OCI-M1 (cell line): ENCODE measurements at regions not wholly inside any gene's neighbourhood (a gene's known extent, or its start where the extent isn't known, plus 50 kb on each side); places are given as distances from the start of the nearest gene placed in this dataset.
"Not testable (repeated sequence)": the region's sequence is repeated elsewhere in the genome, so short reads cannot be mapped to it uniquely, and the experiment has no call there.

Experiments
- DNase-seq: peaks from one replicate; lab custom pipeline; 2025; lab: John Stamatoyannopoulos, UW

DNA sequence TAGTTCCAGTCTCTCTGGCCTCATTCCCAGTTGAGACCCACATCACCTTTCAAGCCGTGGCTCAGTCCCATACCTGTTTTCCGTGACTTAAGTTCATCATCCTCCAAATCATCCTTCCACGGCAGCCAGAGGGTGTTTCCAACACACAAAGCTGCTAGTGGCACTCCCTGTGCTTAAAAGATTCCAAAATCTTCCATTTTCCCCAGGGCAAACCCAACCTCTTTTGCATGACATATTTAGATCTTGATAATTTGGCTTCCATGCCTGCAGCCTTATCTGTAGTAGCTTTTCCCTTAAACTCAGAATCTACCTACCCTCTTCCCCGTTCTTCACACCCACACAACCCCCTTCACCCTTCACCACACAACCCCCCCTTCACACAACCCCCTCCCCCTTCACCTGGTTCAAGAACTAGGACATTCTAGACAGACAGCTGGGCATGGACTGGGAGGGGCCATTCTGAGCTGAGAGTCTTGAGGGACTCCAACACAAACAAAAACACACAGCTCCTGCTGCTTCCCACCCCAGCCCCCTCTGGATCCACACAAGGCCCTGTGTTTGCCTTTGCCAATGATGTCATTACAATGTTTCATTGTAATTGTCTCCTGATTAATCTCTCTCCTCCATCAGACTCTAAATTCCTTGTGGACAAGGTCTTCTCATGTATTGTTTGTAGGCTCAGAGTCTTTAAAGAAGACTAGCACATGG, 268.2 kb downstream of the SH3GL2 start:
- DNase-seq, result no peak

DNA sequence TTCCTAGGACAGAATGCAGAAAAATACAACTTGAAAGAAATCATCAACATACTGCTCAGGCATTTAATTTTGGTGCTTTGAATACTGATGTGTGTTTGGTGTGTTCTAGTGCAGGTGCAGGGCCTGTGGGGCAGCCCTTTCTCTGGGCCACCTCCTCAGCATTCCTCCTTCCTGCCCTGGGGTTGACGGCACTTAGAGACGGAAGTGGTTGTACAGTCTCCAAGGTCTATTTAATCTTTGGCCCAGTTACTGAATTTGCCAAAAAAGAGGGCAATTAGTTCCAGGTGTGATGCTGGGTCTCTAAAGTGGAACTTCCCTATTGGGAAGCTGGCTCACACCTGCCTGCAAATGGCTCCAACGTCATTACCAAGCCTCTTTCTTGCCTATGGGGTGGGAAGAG, 269.0 kb downstream of the SH3GL2 start:
- no peak for DNase-seq

DNA sequence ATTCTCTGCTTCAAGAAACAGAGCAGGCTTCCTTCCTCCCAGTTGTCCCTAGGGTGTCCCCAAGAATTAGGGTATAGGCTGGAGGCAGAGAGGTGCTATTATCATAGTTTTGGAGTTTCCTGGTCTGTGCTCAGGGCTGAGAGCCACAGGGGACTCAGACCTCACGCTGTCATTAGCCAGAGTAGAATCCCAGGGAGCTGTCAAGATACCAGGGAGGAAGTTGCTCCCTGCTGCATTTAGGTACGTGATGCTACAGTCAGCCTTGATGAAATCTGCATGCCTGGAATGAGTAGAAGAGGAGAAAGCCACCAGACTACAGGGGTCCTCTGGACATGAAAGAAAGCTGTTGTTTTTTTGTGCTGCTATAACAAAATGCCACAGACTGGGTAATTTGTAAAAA, 273.2 kb downstream of the SH3GL2 start:
- no peak for DNase-seq

DNA sequence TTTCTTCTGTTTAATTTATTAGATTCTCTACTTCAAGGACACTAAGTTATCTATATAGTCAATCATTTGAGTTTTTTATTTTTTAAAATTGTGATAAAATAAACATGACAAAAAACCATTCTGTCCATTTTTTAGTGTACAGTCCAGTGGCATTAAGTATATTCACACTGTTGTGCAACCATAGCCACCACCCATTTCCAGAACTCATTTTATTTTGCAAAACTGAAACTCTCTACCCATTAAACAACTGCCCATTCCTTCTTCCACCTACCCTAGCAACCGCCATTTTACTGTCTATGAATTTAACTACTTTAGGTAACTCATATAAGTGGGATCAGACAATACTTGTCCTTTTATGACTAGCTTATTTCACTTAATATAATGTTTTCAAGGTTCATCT, 275.6 kb downstream of the SH3GL2 start:
- DNase-seq, result no peak

DNA sequence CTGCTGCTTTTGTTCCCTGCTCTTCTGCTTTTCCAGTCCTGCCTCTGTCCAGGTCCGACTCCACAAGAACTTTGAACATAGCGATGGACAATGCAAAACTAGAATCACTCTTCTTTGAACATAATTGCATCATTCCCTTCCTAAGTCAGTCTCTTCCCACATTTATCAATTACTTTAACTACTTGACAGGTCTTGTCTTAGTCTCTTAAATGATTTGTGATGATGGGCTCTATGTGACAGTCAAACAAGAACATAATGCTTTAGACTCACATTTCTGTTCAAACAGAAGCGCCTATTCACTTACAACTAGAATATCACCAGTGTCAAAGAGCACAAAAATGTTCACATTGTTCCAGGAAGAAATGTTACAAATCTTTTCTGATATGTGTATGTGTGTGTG, 278.1 kb downstream of the SH3GL2 start:
- no peak for DNase-seq

DNA sequence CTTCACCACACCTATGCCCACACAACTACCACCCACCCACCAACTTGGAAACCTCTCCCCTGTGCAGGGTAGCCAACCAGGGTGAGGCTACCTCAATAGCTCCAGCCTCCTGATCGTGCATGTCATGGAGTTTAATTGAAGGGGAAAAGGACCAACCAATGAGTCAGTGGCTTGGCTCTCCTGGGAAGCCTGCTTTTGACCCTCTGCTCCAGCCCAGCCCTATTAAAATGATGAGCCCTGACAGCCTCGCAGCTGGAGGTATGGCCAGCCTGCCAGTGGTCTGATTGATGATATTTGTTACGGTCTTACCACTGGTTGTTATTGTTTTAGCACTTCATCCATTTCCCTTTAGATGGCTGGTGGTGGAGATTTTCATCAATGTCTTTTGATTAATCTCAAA, 280.4 kb downstream of the SH3GL2 start:
- DNase-seq, result no peak

DNA sequence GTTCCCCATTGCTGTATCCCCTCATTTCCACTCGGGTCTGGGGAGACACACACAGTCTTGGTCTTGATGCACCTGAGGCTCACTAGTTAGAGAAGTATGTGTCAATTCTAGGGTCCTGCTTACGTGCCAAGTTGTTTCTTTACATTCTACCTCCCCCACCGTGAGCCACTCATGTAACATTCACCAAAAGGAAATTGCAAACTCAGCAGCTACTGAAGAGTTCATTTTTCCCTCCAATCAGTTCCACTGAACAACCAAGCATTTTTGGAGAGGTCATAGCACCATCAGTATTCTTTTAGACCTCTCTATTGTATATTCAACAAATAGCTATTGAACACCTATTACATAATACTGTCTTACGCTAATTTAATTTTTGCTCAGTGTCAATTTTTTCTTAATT, 281.1 kb downstream of the SH3GL2 start:
- no peak for DNase-seq

DNA sequence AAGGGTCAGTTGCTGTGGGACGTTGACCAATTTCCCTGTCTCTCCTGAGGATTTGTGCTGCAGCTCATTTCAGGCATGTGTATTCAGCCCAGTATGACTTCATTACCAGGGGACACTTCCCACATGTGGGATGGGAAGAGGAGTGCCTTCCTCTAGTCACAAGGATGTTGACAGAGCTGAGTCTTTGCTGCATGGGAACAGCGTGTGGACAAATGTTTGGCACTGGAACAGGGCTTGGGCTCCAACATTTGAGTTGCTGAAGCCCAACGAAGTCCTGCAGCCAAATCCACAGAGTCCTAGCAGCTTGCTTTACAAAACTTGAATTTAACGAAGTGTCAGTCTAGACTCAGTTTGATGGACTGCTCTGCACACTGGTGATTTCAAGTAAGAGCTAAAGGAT, 283.2 kb downstream of the SH3GL2 start:
- no peak for DNase-seq

DNA sequence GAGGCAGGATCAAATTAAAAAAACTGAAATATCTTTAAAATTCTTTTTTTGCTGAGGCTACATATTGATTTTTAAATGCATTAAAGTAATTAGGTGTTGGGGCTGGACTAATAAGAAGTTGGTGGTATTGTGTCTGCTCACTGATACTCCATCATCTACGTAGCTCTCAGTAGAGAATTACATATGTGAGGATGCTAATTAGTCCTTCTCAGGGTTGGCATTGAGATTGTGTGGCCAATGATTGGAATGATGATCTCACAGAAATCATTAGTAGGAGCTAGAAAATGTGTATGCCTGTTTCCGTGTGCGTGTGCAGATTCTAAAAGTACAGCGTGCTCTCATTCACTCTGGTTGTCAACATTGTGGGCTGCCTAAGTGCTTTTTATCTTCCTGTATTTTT, 283.8 kb downstream of the SH3GL2 start:
- DNase-seq, result no peak

DNA sequence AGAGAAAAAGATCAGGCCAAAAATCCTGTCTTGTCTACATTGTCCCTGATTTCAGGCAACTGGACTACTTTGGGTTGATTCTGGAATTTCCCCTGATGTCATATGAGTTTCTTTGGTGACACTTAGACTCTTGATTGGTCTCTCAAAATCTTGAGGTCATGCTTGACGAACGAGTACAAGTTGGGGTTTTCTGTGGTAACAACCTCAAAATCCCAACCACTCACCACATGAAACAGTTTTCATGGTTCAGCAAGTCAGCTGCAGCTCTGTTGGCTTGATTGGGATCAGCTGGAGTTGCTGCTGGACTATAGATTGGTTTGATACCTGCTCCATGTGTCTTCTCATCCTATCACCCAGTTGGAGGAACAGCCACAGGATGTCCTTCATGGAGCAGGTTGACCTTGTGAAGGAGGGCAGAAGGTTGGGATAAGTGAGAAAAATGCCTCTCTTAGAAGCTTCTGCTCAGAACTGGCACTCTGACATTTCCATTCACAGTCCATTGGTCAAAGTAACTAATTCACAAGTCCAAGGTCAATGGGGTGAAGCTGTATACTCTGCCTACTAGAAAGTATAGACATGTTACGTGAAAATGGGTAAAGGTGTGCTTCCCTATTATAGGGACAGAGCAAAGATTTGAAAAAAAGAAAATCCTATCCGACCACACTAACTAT, 284.5 kb downstream of the SH3GL2 start:
- DNase-seq, result no peak

DNA sequence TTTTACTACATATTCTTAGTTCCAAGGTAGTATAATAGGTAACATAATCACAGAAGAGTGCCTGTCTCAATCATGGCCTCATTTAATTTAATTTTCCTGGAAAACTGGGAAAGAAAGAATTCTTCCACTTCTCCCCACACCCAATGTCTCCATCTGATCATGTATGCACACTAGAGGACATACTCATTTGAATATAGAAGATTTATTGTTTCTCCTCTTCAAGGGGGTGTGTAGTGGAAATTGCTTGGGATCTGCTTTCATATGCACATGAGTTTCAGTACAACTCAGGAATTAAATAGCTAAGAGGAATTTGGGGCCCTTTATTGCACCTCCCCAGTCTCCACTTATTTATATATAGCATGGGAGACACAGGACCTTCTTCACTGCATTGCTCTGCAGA, 285.1 kb downstream of the SH3GL2 start:
- no peak for DNase-seq

DNA sequence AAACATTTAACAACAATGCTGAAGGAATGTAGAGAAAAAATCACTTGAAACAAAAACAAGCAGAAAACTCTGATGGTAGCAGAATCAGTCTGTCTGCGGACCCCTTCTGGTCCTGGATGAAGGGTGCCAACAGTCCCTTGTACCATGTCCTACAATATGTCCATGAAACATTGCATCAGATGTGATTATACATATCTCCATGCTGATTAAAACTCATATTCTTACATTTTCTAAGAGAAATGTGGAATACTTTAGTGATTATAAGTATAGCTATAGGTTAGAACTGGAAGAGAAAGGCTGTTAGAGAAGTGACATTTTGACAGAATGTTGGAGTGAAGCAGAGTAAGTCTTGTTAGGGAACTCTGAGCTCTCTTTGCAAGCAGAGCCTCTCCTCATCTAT, 286.1 kb downstream of the SH3GL2 start:
- no peak for DNase-seq

DNA sequence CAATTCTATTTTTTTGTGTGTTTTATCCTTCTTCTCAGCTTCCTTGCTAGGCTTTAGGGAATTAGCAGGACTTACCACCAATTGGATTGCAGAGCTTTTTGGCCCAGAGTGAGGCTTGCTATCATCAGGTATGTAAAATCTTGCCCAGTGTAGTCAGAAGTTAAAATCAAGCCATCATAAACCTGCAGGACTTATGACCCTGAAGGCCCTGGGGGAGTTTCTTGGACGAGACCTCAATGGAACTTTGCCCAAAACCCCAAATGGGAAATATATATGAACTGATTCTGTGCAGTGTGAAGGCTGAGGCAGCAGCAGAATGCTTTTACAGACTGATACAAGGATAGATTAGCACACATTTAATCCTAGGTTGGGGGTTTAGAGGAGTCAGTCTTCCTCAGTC, 287.0 kb downstream of the SH3GL2 start:
- DNase-seq, result no peak

DNA sequence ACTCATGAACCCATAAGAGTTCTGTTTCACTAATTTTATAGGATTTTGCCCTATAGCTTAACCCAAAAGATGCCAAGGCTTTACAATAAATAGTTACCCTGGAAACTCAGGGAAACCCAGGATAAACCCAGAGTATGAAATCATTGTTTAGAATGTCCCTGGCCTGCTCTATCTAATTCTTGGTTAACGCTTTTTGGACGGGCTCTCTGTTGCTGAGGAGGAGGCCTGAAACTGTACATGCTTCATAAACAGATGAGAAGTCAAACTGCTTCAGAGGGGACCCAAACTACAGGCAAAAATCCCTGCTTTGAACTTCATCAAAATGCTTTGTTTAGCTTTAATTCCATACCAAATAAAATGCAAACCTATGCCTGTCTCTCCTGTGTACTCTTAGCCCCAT, 291.9 kb downstream of the SH3GL2 start:
- DNase-seq, result no peak

DNA sequence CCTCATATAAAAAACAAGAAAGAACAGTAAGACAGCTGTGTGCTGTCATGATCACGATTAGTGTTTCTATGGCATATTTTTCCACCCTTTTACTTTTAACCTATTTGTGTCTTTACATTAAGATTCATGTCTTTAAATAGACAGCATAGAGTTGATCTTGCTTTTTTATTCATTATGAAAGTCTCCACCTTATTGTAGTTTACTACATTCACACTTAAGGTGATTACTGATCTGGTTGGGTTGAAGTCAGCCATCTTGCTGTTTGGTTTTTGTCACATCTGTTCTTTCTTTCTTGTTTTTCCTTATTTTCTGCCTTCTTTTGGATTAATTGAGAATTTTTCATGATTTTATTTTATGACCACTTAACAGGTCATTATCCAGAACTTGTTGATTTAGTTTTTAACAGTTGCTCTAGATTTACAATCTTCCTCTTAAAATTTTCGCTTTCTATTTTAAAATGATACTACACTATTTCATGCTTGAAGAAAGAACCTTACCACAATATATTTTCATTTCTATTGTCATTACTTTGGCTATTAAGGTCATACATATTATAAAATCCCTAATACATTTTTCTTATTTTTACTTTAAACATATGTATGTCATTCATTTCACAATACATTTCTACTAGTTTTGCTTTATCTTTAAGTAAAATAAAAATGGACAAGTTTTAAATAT, 292.5 kb downstream of the SH3GL2 start:
- no peak for DNase-seq

DNA sequence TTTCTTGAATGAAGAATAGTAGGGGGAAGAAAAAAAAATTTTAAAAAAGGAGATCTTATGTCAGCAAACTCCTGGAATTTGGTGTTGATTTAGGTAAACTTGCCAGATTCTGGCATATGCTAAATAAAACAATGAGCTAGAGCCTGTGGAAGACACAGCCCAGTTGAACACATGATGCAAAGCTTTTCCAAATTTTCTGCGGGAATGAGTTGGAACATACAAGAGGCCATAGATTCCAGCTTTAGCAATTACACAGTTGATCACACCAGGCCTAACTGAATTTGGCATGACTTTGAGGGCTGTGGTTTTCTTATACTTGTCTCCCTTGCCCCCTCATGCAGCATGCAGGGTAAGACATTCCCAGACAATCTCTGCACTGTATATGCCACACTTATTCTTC, 297.0 kb downstream of the SH3GL2 start:
- DNase-seq, result no peak

DNA sequence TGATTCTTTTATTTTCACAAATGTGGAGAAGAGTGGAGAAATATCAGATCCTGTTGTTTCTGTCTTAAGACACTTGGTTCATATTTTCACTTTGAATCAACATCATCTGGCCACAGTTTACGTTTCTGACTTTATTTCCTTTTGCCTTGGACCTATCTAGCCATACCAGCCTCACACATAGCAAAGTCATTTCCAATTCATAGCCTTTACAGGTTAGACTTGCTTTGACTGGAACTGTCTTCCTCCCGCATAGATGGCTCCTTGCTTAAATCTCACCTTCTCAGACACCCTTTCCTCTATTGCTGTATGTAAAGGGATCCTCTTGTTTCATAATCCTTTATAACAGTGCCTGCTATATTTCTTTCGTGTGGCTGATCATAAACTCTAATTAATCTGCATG, 297.8 kb downstream of the SH3GL2 start:
- DNase-seq, result no peak

DNA sequence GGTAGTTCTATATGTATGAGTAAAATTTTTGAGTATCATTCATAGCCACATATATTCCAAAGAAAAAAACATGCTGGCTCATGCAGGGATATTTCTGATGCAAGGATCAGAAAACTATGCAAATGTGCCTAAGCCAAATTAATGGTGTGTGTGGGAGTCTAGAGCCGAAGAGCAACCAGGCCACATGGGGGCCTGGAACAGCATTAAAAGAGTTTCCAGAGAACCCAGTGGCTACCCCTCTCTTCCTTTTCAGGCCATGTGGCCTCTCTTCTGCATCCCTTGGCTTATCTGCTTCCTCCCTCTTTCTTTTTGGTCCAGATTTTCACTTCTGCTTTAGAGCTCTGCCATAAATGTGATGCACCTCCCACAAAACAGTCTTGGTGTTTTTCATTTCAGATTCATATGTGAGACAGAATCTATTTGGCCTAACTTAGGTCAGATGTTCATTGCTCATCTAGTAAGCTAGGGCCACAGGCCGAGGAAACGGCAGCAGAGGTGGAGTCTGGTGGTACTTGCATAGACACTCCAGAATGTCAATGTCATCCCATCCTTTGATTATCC, 300.0 kb downstream of the SH3GL2 start:
- DNase-seq, result no peak

DNA sequence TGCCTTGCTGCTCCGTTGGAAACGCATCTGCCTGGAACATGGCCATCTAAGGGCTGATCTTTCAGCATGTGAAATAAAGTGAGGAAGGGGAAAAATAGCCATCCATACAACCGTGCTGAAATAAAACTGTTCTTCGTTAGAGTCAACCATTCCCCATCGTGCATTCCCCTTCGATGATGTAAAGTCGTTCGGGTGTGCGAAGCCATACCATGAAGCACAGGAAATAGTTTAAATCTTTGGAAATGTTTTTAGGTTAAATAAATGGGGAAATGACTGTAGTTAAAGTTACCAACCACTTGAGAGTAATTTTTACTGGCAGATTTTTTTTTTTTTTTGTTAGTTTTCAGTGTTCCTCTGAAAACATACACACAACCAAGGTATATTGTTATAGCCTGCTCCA, 302.5 kb downstream of the SH3GL2 start:
- DNase-seq, result no peak

DNA sequence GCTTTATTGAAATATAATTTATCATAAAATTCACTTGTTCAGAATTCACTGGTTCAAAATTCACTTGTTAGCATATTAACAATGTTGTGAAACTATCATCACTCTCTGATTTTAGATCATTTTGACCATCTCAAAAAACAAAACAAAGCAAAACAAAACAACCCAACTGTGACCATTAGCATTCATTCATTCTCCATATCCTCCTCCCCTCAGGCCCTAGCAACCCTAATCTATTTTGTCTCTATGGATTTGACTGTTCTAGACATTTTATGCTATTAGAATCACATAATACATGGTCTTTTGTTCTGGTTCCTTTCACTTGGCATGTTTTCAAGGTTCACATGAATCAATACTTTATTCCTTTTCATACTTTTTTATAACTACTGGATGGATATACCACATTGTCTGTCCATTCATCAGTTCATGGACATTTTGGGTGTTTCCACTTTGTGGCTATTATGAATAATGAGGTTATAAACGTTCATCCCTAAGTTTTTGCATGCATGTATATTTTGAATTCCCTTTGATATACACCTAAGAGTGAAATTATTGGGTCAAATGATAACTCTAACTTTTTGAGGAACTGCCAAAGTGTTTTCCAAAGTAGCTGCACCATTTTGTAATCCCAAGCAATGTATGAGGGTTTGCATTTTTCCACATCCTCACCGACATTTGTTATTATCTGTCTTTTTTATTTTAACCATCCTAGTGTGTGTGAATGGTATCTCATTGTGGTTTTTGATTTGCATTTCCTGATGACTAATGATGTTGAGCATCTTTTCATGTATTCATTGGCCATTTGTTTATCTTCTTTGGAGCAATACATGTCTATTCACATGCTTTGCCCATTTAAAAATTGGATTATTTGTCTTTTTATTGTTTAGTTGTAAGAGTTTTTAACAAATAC, 304.1 kb downstream of the SH3GL2 start:
- DNase-seq, result no peak

DNA sequence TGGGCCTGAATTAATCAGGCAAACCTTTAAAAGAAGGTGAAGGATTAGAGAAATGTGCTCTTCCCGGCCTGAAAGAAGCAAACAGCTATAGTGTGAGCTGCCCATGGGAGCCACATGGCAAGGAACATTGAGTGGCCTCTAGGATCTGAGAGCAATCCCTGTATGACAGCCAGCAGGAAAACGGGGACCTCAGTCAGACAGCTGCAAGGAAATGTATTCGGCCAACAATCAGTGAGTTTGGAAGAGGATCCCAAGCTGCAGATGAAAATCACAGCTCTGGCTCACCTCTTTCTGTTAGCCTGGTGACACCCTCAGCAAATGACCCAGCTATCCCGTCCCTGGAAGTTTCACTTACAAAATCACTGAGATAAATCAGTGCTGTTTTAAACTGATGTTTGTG, 309.2 kb downstream of the SH3GL2 start:
- no peak for DNase-seq

DNA sequence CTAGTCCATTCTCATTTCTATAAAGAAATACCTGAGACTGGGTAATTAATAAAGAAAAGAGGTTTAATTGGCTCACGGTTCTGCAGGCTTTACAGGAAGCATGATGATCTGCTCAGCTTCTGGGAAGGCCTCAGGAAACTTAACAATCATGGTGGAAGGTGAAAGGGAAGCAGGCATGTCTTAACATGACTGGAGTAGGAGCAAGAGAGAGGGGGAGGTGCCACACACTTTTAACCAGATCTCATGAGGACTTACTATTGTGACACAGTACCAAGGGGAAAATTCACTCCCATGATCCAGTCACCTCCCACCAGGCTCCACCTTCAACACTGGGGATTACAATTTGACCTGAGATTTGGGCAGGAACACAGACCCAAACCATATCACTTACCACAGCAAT, 310.1 kb downstream of the SH3GL2 start:
- DNase-seq, result not testable (repeated sequence)
